ENCODE measurements at regions not wholly inside any gene's neighbourhood (a gene's known extent, or its start where the extent isn't known, plus 50 kb on each side); places are given as distances from the start of the nearest gene placed in this dataset.

DNA sequence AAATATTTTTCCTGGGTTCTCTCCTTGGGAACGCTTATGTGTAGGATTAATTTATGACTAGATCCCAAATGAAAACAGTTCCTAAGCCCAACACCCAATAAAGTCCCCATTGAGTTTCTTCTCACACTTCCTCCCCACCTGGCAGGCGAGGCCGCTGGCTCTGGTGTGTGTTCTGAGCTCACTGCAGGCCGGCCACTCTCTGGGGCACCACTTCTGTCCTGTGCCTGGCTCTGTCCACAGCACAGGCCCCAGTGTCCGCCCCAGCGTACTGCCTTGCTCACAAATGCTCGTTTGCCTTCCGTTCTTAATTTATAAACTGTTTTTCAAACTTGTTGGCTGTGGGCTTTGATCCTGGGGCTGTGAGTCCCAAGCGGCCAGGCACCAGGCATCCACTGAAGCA, 90.6 kb downstream of the TLR5 start:
- TF ChIP-seq, protein P1, sequence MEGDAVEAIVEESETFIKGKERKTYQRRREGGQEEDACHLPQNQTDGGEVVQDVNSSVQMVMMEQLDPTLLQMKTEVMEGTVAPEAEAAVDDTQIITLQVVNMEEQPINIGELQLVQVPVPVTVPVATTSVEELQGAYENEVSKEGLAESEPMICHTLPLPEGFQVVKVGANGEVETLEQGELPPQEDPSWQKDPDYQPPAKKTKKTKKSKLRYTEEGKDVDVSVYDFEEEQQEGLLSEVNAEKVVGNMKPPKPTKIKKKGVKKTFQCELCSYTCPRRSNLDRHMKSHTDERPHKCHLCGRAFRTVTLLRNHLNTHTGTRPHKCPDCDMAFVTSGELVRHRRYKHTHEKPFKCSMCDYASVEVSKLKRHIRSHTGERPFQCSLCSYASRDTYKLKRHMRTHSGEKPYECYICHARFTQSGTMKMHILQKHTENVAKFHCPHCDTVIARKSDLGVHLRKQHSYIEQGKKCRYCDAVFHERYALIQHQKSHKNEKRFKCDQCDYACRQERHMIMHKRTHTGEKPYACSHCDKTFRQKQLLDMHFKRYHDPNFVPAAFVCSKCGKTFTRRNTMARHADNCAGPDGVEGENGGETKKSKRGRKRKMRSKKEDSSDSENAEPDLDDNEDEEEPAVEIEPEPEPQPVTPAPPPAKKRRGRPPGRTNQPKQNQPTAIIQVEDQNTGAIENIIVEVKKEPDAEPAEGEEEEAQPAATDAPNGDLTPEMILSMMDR (IDR thresholded peaks at IDR 0.05), result no peak
- no peak for TF ChIP-seq POLR2A (IDR thresholded peaks at IDR 0.05)

All from heart left ventricle (tissue), 13 donors.